ENCODE measurements at regions not wholly inside any gene's neighbourhood (a gene's known extent, or its start where the extent isn't known, plus 50 kb on each side); places are given as distances from the start of the nearest gene placed in this dataset.

DNA sequence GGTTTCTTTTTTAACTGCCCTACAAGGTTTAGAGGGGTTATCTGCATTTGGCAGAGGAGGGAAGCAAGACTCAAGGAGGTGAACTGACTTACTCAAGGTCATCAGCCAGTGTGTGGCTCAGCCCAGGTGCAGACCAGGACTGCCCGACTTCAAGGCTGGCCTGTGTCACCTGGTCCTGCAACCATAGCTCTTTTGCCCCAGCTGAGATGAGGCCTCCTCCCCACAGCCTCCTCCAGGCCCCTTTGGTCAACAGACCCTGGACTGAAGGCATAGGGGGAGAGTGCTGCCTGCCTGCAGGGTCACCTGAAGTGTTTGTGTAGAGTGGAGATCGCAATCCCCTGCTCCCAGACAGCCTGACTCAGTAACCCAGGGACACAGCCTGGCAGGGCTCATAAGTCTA is 168.5 kb upstream of the GLI2 start:
- DNase-seq (ENCODE audit: low read depth) = no peak

DNA sequence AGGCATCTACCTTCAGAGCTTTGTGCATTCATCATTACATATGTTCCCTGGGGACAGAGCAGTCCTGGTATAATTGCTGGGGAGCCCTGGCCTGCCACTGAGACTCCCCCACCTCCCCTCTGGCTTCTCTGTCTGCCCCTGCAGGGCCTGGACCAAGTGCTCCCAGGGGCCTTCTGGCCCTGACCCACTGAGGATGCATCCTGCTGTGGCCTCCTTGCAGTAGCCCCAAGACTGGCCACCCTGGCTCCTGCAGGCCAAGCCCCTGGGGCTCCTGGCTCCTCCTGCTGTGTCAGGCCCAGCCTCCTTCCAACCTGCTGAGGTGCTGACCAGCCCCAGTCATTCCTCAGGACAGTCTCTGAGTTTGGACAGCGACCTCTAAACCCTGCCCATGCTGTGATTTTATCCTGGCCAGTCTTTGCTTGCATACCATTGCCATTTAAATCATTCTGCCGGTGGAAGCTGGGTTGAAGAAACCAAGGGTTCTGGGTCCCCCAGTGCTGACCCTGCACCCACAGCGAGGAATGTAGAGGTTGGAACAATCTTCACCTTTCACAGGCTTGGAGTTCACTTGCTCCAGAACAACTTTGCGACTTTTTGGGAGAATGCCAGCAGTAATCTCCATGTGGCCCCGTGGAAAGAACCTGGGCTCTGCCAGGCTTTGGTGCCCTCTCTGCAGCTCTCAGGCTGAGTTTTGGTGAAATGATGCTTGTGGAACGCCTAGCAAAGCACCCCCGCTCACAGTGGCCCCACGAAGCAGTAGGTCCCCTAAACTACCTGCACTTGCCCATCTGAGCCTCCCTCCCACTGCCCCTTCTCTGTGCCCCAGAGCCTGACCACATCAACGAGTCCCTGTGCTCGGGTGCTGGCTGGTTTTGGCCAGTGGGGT is 167.3 kb upstream of the GLI2 start:
- DNase-seq (ENCODE audit: low read depth) = no peak

DNA sequence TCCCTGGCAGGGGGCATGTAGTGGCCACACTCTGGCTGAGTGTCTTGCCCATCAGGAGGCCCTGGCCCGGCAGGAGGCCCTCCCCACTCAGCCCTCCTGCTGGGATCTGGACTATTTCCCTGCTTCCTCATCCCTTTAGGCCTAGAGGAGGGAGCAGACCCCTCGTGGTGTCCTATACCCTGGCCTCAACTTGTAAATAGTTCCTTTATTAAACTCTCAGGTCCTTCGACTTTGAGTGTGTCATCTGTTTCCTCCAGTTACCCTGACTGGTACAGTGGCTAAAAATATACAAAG is 166.7 kb upstream of the GLI2 start:
- DNase-seq (ENCODE audit: low read depth) = no peak

DNA sequence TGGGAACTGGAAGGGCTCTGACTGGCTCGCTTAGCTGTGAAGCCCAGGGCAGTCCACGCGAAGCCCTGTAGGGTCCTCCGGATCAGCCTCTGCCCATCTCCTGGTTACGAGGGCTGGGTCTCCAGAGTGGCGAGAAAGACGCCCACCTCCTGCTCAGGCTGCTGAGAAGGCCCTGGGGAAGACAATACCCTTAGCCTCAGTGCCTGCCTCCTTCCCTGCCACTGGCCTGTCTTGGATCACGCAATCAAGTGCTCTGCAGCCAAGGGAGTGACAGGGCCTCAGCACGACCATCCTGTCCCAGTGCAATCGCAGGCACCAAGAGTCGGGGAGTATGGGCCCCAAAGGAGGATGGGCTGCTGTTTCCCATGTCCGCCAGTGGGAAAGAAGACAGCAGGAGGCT is 165.7 kb upstream of the GLI2 start:
- DNase-seq (ENCODE audit: low read depth) = no peak

DNA sequence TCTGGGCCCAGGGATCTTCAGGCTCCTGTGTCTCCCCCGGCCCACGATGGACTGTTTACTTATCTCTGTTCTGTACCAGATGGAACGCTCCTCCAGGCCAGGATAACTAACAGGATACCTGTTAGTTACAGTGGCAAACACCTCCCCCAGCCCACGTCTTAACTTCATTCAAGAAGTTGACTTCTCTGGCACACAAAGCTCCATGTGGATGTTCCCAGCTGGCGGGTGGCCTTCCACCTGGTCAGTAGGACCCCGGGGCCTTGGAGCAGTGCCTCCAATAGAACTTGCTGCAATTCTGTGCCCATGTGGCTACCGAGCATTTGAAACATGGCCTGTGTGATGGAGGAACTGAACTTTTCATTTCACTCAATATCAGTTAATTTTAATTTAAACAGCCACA is 165.1 kb upstream of the GLI2 start:
- no peak for DNase-seq (ENCODE audit: low read depth)

DNA sequence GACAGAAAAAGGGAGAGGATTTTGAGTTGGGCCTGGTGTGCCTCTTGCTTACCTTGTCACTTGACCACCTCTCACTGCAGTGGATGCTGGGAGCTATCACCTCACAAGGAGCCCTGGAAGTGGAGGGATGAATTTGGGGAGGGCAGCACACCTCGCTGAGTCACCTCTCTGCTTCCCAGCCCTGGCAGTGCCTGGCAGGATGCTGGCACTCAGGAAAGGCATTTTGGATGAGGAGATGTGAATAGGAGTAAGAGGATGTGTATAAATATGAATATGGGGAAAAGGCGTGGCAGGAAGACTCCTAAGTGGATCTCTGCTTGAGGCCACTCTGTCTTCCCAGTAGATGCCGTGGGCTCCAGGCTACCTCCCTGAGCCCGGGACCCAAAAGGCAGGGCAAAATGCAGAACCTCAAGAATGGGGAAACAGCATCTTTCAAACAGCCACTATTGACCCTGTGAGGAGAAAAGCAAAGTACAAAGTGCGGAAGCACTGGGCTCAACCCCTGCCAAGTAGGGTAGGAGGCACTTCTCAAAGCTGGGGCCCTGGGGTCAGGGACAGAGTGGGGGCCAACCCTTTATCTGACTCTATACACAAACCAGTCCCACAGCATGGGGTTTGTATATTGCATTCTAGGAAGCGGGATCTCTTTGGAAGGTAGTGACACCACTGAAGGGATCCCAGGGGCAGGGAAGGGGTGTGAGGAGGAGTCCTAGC is 164.5 kb upstream of the GLI2 start:
- DNase-seq (ENCODE audit: low read depth) = no peak

DNA sequence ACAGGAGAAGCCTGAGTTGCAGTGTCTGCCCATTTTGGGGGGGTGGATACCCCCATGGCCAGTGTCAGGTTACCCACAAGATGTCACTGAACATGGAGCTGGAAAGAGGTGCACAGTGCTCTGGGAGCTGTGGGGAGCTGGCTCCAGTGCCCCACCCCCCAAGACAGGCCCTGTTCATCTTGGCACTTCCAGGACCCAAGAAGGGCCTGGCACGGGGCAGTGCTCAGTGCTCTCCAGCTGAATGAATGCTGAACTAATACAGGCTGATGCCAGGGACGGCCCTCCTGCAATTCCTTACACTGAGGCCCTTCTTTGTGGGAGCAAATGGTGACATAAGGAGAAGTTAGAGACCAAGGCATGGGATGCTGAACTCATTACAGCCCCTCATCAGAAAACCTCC is 163.4 kb upstream of the GLI2 start:
- DNase-seq (ENCODE audit: low read depth) = no peak

DNA sequence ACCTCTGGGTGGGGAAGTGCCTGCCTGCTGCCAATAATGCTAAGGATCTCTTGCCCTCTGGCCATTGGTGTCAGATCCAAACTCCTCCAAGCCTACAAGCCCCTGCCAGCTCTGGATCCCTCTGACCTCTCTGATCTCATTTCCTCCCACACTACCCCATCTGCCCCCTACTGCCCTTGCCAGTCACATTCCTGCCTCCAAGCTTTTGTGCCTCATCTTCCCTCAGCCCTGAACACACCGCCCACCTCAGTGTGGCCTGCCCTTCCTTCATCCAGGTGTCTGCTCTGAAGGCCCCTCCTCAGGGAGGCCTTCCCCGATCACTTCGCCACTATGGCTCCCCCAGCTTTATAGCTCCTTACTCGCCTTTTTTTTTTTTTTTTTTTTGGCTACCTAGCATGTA is 161.0 kb upstream of the GLI2 start:
- no peak for DNase-seq (ENCODE audit: low read depth)

DNA sequence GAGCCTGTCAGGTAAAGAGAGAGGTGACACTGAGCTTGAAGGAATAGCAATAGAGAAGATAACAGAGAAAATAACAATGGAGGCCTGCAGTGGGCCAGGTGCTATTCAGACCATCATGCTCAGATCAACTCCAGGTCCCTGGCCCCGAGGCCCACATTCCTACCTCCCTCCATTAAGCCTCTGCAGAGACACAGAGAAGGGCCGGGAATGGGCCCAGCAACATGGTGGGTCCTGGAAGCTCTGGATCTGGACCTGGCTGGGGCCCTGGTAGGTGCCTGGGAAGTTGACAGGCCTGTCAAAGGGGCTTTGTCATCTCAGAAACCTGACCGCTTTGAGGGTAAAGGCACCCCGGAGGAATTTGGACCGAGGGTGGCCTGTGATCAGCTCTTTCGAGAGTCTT is 159.7 kb upstream of the GLI2 start:
- DNase-seq (ENCODE audit: low read depth) = no peak

DNA sequence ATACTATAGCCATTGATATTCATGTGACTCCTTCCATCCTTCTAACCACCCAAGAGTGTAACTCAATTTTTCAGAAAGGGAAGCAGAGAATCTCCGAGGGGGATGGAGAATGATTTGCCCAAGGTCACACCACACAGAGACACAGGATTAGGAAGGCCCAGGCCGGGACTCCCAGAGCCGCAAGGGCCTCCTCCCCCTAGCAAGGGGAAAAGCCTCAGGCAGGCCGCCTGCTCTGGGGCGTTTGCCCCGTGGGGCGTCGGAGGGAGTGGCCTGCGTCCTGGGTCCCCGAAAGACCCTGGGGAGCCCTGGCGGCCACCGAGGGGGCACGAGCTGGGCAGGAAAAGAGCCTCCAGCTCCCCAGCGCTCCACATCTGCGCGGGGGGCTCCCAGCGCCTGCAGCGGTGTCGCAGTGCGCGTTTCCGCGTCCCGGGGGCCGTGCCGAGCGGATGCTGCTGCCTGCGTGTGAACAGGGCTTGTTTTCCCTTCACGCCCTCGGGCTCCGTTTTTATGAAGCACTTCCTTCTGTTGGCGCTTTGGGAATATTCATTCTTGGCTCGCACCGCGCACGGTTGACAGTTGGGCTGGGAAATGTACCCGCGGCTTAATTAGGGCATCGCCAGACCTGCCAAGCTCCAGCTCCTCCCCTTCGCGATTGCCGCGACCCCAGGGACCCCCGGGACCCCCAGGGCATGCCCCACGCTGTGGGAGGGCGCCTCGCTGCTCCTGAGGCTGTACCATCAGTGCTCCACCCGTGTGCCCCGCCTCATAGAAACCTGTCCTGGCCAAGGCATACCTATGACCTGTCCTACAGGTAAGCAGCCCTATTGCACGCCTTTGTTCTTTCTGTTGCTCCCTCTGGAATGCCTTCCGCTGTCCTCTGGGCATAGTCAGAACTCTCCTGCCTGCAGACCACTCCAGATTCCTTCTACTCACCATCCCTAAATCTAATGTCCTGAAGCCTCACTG is 158.9 kb upstream of the GLI2 start:
- DNase-seq (ENCODE audit: low read depth) = no peak

DNA sequence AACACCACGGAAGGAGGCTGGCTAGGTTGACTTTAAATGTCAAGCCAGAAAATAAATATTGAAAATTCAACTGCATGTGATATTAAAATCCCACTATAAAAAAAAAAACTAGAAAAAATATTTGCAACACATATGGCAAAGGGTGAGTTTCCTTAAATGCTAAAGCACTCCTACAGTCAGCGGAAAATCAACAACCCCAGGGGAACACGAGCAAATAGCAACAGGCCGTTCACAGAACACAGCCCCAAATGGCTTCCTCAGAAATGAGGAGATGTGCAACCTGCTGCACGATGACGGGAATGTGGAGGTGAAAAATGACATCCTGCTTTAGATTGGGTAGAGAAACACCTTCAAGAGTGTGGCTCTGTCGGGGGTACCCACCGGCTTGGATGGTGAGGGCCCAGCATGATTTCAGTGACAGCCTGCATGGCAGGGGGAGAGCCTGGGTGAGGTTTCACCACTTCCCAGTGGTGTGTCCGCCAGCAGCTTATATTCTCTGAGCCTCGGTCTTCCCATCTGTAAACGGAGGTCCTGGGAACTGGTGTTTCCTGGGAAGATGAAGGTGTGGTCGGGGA is 157.9 kb upstream of the GLI2 start:
- no peak for DNase-seq (ENCODE audit: low read depth)

DNA sequence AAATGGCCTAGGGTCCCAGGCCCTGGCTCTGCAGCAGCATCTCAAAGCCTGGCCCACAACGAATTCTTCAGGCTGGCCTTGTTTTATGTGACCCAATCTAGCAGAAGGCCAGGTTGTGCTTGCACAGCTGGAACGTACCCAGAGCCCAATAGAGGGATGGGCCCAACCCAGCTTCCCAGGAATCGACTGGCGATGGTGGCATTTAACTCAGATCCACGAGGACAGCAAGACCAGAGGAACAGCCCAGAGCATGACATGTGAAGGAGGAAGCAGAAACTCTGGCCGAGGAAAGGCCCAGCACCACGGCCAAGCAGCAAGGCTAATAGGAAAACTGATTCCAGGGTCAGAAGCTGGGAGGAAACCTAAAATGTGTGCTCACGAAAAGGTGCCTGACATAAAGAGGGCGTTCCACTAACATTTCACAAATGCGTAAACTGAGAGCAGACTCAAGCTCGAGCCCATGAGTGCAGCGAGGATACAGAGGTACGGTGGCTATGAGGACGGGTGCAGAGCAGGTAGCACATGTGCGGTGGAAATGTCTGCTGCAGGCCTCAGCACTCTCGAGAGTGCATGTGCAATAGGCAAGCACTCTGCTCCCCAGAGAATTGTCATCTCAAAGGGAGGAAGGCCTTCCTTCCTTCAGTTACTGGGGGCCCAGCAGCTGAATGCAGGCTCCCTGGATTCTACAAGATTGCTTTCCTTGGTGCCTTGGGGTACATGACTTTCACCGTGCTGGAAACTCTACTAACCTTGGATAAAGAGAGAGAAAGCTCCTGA is 156.9 kb upstream of the GLI2 start:
- no peak for DNase-seq (ENCODE audit: low read depth)

DNA sequence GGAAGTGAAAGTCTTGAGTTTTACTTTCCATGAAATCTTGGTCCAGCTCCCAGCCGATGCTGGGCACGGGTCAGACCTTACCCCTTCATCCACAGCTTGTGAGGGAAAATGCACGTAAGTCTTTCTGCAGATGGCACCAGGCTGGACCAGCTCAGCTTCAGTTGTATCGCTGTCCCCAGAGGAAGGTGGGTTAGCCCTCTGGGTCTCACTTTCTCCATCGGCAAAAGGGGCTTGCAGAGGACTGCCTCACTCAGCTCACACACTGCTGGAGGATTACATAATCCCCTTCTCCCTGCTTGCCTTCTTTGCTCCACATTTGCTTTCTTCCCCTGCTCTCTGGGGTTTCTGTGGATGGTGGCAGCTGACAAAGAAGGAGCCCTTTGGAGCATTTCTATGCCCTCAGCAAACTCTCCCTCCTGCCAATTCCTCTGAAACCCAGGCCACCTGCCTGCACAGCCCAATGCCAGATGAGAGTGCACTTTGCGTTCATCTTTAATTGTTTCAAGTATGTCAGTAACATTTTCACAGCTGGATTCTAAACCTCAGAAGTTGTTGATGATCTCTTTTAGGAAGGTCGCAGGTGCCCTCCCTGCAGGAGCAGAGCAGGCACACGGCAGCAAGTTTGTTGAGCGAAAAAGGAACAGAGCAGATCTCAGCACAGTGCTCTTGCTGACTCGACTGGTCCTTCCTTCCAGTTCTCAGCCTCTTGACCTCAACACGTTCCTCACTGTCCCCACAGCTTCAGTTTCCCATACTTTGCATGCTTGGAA is 155.6 kb upstream of the GLI2 start:
- DNase-seq (ENCODE audit: low read depth) = no peak

DNA sequence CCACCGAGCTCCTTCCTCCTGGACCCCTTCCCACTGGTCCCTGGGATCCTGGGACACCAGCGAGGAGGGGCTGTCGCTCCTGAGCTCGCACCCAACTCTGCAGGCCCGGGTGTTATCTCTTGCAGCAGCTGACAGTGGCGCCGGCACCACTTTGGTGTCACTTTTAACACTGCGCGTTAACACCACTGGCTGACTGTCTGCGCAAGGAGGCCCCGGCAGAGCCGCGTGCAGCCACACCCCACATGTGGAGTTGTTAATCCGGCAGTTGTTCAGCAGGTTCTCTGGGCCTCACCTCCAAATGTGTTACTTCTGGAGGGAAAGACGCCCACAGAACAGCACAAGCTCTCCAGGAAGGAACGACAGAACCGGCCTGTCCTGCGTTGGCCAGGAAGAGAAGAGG is 155.0 kb upstream of the GLI2 start:
- DNase-seq (ENCODE audit: low read depth) = no peak

DNA sequence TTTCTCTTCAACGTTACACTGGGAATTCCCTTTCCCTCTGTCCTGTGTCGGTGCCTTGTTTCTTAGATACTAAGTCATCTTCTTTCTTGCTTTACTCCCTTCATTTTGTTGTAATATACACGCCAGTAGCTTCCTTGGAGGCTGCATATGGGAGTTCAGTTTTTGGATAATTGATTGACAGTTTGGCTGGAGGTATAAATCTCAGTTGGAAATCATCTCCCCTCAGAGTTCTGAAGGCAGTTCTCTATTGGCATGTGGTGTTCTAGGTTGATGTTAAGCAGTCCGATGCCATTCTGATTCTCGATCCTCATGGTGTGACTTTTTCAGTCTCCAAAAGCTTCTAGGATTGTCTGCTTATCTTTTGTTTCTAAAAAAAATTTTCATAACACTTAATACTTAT is 152.5 kb upstream of the GLI2 start:
- DNase-seq (ENCODE audit: low read depth) = no peak

DNA sequence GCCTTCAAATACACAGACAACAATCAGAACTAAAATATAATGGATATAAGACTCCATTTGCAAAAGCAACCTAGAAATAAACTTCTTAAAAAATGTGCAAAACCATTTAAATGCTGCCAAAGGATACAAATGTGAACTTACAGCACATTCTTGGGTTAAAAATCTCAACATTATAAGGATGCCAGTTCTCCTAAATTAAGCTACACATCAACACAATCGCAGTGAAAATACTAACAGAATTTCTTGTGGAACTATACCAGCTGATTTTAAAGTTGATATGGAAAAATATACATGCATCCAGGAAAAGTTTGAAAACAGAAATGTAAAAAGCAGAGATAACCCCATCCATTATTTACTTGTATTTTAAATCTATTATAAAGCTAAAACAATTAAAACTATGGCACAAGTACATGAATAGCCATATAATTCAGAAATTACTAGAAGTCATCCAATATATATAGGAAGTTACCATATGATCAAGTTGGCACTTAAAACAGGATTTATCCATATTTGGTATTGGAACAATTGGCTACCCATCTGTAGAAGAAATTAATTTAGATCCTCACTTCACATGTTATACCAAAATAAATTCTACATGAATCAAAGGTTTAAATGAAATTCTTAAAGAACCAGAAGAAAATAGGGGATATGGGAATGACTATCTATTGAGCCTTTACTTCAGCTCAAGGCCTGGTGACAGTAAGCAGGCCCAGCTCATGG is 151.7 kb upstream of the GLI2 start:
- no peak for DNase-seq (ENCODE audit: low read depth)

DNA sequence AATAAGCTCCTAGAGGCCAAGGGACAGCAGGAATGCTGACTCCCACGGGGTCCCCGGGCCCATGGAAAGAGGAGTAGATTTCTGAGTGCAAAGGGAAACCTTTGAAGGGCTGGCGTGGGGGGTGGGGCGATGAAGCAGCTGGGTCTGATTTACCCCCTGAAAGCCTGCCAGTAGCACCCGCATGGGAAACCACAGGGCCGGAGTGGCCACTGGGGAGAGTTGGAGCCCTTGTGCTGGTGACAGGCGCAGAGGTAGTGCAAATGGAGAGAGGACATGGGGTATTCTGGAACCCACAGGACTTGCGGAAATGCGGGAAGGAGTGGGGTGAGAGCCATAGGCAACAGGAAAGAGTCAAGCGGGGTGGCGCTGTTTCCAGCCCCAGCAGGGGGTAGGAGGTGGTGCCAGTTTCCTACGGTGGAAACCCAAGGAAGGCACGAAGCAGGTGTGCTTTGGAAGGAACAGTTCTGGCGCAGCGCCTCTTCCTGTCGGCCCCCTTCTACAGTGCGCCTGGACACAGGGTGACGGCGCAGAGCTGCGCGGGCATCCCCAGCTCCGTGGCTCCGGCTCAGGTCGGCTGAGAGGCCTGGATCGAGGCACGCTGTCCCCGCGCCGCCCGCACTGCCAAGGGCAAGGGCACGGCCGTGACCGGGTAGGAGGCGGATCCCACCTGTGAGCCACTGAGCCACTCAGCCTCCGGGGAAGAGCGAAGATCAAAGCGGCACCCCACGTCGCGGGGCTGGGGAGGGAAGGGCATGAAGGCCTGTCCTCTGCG is 149.0 kb upstream of the GLI2 start:
- no peak for DNase-seq (ENCODE audit: low read depth)

DNA sequence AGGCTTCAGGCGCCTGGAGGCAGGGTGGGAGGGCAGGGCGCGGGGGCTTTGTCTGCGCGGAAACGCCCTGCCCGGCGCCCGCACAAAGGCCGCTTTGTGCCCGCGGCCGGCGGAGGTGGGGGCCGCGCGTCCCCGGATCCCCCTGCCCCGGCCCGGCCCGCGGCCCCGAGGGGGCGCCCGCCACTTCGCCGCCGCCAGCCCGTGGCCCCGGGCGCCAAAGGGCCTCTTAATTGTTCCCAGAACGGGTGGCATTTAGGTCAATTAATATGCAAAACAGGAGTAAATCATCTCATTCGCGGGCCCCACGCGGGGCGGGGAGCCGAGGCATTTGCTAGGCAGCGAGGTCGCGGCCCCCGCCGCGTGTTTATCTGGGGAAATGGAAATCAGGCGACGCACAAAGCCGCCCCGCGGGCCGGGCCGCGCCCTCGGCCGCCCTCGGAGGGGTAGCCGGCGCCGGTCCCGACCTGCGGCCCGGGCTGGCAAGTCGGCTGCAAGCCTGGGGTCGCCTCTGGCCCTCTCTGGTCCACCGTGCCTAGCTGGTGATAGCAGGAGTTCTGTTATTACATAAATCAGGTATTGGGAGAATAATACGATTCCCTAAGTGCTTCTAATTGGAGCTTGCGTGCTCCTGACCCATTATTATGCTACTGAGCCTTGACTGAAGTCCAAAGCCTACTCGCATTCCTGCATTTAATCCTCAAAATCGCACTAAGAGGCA is 148.2 kb upstream of the GLI2 start:
- no peak for DNase-seq (ENCODE audit: low read depth)

DNA sequence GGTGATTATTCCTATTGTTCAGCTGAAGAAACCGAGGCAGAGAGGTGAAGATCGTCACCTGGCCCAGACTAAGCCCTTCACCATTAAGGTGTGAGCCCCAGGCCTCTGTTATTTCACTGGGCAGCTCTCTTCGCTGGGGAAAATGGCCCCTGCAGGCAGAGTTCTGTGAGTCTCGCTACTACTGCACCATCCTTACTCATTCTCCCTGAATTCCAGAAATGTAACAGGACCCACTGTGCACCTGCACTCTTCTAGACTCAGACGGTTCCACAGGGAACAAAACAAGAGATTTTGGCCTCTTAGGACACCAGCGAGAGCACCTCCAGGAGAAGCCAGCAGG is 147.7 kb upstream of the GLI2 start:
- DNase-seq (ENCODE audit: low read depth) = no peak

Measured in amniotic epithelial cell (primary cell).